A673 (cell line): ENCODE measurements at regions not wholly inside any gene's neighbourhood (a gene's known extent, or its start where the extent isn't known, plus 50 kb on each side); places are given as distances from the start of the nearest gene placed in this dataset.

ENCODE experiments used
- CTCF ChIP-seq: fragments of 300-800, 200-600 bp; sonication (generic); conservative IDR thresholded peaks from 2 replicates; pipeline ENCODE4 v1.5.1; 2017; ENCODE audit warnings: low read depth, mild to moderate bottlenecking, antibody characterized with exemption, low read length, moderate library complexity, mixed read lengths
- EZH2 ChIP-seq: fragments of 200-600 bp; sonication (generic); IDR thresholded peaks from 2 replicates; pipeline ENCODE4 v1.6.1; 2017; ENCODE audit warnings: borderline replicate concordance, low read depth, mild to moderate bottlenecking, mixed read lengths, antibody characterized with exemption, low read length; ENCODE audit not compliant: poor library complexity, severe bottlenecking

- TF ChIP-seq CTCF (no peak), EZH2 (no peak)
These were observed 137.5 kb upstream of the TUT7 start for GRCh38 chr9:86491468-86492266.
